Keratinocyte (primary cell): ENCODE measurements at regions not wholly inside any gene's neighbourhood (a gene's known extent, or its start where the extent isn't known, plus 50 kb on each side); places are given as distances from the start of the nearest gene placed in this dataset.

Experiments used
- EZH2 ChIP-seq: IDR thresholded peaks from one replicate; pipeline ENCODE4 v1.6.1; 2012; ENCODE audit warnings: inconsistent platforms, mild to moderate bottlenecking, low read length, moderate library complexity
- TF ChIP-seq, protein P1 (sequence below), 3 experiments: IDR thresholded peaks in 1 of 3; conservative IDR thresholded peaks in 1 of 3; optimal IDR thresholded peaks in 1 of 3; 2 replicates in 2 of 3; 3 replicates in 1 of 3; pipeline versions ENCODE3 to v1.5.1; 2011; ENCODE audit warnings: low read length in 3 of 3, mild to moderate bottlenecking in 3 of 3, moderate library complexity in 2 of 3, control low read depth in 1 of 3, inconsistent platforms in 1 of 3; ENCODE audit not compliant: insufficient read depth in 2 of 3; ENCODE audit errors: extremely low read depth in 1 of 3

DNA sequence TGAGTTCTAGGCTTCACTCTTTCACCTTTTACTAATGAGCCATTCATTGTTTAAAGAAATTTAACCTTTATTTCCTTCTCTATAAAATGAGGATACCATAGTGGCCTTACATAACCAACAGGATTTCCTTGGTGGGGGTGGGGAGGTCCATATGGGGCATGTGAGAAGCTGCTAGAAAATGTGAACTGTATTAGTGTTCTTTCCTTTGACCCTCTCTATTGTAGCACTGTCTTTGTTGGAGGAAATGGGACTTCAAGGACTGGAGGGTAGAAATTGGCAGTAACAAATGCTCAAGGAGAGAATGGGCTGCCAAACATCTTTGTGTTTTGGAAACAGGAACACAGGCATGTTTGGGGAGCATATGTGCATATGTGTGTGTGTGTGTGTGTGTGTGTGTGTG lies 468.7 kb upstream of the ZEB2 start:
- TF ChIP-seq, protein P1, sequence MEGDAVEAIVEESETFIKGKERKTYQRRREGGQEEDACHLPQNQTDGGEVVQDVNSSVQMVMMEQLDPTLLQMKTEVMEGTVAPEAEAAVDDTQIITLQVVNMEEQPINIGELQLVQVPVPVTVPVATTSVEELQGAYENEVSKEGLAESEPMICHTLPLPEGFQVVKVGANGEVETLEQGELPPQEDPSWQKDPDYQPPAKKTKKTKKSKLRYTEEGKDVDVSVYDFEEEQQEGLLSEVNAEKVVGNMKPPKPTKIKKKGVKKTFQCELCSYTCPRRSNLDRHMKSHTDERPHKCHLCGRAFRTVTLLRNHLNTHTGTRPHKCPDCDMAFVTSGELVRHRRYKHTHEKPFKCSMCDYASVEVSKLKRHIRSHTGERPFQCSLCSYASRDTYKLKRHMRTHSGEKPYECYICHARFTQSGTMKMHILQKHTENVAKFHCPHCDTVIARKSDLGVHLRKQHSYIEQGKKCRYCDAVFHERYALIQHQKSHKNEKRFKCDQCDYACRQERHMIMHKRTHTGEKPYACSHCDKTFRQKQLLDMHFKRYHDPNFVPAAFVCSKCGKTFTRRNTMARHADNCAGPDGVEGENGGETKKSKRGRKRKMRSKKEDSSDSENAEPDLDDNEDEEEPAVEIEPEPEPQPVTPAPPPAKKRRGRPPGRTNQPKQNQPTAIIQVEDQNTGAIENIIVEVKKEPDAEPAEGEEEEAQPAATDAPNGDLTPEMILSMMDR (optimal IDR thresholded peaks at IDR 0.05 in 1 of 3, IDR thresholded peaks at IDR 0.05 in 1 of 3, conservative IDR thresholded peaks at IDR 0.05 in 1 of 3; ENCODE audit: extremely low read depth in 1 of 3, insufficient read depth in 2 of 3, low read length in 3 of 3): no peak
- no peak for TF ChIP-seq EZH2
